Esophagus (tissue), 2 donors: ENCODE measurements at regions not wholly inside any gene's neighbourhood (a gene's known extent, or its start where the extent isn't known, plus 50 kb on each side); places are given as distances from the start of the nearest gene placed in this dataset.

Experiments used
- H3K27ac ChIP-seq, 2 donors: one replicate each; pipeline ENCODE4 v1.5.1; 2013; ENCODE audit warnings: low read depth in 2 of 2, mild to moderate bottlenecking in 2 of 2, inconsistent platforms in 1 of 2, low read length in 1 of 2, moderate library complexity in 1 of 2
- H3K27me3 ChIP-seq, 2 donors: one replicate each; pipeline ENCODE4 v1.6.1; 2013; ENCODE audit warnings: low read length in 2 of 2, control low read depth in 1 of 2, mild to moderate bottlenecking in 1 of 2; ENCODE audit not compliant: insufficient read depth in 2 of 2, control insufficient read depth in 1 of 2
- H3K36me3 ChIP-seq, 2 donors: one replicate each; pipeline ENCODE4 v1.6.1; 2013; ENCODE audit warnings: low read length in 1 of 2; ENCODE audit not compliant: control insufficient read depth in 2 of 2, insufficient read depth in 2 of 2
- H3K4me1 ChIP-seq, 2 donors: one replicate each; pipeline ENCODE4 v1.6.1; 2013; ENCODE audit warnings: low read length in 1 of 2; ENCODE audit not compliant: control insufficient read depth in 2 of 2, insufficient read depth in 2 of 2
- H3K4me3 ChIP-seq, 2 donors: one replicate each; pipeline ENCODE4 v1.5.1; 2013; ENCODE audit warnings: low read length in 2 of 2, mild to moderate bottlenecking in 2 of 2, low read depth in 1 of 2, moderate library complexity in 1 of 2
- H3K9me3 ChIP-seq, 2 donors: one replicate each; pipeline ENCODE4 v1.6.1; 2013; ENCODE audit warnings: mild to moderate bottlenecking in 2 of 2, low read depth in 1 of 2, low read length in 1 of 2, moderate library complexity in 1 of 2; ENCODE audit not compliant: control insufficient read depth in 2 of 2, insufficient read depth in 1 of 2
- WGBS, 2 donors: extraction: QIAGEN DNeasy Blood & Tissue Kit; methylation state at CpG; one replicate each; pipeline ENCODE4 v1.1.7; 2013; 5-methylcytosine and 5-hydroxymethylcytosine counted together
- donor health status: healthy with polysubstance abuse.
- donor health status: Bipolar disorder and iron deficiency.

DNA sequence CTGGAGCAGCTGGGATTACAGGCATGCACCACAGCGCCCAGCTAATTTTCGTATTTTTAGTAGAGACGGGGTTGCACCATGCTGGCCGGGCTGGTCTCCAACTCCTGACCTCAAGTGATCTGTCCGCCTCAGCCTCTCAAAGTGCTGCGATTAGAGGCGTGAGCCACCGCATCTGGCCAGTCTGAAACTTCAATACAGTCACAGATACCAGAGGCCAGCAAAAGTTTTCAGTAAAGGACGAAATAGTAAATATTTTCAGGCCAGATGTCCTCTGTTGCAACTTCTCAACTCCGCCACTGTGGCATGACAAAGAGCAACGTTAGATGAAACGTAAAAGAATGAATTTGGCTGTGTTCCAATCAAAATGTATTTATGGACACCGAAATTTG, 403.6 kb downstream of the MN1 start:
- Histone ChIP-seq H3K4me3 (no peak overlapping the region), H3K4me1 (no peaks in the 10 kb centered on the region), H3K27ac (no peak overlapping the region), H3K36me3 (no peaks in the 10 kb centered on the region), H3K27me3 (no peaks in the 10 kb centered on the region), H3K9me3 (peaks cover 2 to 5% of the 10 kb centered on the region in 2 donors)
- 59 to 62% methylated on average over 13 of the region's 13 CpGs for WGBS, 2 donors

DNA sequence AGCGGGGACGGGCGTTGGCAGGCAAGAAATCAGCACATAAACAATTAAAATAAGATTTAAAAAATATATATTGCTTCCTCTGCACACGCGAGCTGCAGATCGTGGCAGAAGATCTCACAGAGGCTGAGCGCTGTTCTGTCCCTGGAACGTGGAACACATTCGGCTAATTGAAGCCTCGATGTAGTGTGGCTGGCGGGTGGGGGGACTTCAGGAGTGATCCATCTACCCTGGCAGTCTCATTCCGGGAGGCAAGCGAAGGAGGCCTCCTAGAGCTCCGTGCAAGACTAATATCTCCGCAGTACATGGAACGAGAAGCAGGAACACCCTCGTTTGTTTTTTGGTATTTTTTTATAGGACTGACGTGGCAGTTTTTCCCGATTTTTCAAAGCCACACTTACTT, 402.4 kb downstream of the MN1 start:
- 30 to 32% methylated on average over 19 of the region's 19 CpGs for WGBS, 2 donors
- Histone ChIP-seq H3K4me3 (no peak overlapping the region), H3K4me1 (no peaks in the 10 kb centered on the region), H3K9me3 (peaks cover 3 to 6% of the 10 kb centered on the region in 2 donors), H3K27ac (no peak overlapping the region), H3K36me3 (no peaks in the 10 kb centered on the region), H3K27me3 (no peaks in the 10 kb centered on the region)

GRCh38 chr22:27400811-27401210, 400.7 kb downstream of the MN1 start:
- Histone ChIP-seq H3K27ac (no peak overlapping the region), H3K4me3 (no peak overlapping the region), H3K4me1 (no peaks in the 10 kb centered on the region), H3K27me3 (no peaks in the 10 kb centered on the region), H3K36me3 (no peaks in the 10 kb centered on the region), H3K9me3 (peaks cover 3 to 8% of the 10 kb centered on the region in 2 donors)
- WGBS, 2 donors, result 0 to 3% methylated on average over 1 of the region's 1 CpG

DNA sequence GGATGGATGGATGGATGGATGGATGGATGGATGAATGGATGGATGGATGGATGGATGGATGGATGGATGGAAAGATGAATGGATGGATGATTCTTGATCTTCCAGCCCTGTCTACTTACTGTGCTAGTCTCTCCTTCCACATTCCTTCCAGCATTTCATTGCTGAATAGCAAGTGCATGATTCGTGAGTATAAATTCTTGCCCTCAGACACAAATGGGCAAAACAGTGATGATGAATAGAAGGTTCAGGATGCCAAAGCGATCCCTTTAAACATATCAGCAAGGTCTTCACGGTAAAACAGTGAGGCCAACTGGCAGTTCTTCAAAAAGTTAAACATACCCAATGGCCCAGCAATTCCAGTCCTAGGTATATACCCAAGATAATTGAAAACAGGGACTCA, 400.2 kb downstream of the MN1 start:
- Histone ChIP-seq H3K27me3 (no peaks in the 10 kb centered on the region), H3K27ac (no peak overlapping the region)
- WGBS, 2 donors, result 65 to 71% methylated on average over 3 of the region's 3 CpGs

DNA sequence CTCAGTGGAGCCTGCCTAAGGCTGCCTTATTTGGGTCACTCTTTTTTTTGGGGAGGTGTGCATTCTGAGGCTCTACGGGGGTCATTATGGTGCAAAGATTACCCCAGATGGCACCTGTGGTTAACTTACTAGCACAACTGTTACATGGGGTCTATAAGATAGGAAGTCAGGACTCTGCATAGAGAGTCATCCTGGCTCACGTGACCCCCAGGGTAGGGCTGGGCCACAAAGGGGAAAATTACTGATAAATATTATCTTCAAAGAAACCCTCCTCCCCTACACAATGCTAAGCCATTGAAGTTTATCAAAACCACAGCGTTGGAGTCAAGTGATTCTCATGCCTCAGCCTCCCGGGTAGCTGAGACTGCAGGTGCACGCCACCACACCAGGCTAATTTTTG, 397.1 kb downstream of the MN1 start:
- Histone ChIP-seq H3K36me3 (no peaks in the 10 kb centered on the region), H3K4me1 (no peaks in the 10 kb centered on the region), H3K27ac (no peak overlapping the region), H3K9me3 (peaks cover 3 to 8% of the 10 kb centered on the region in 2 donors), H3K27me3 (no peaks in the 10 kb centered on the region), H3K4me3 (no peak overlapping the region)
- WGBS, 2 donors, result 89 to 90% methylated on average over 5 of the region's 5 CpGs

More for the DNA sequence above, 400.2 kb downstream of the MN1 start:
- Histone ChIP-seq H3K9me3 (peaks cover 3 to 8% of the 10 kb centered on the region in 2 donors), H3K36me3 (no peaks in the 10 kb centered on the region), H3K4me3 (no peak overlapping the region), H3K4me1 (no peaks in the 10 kb centered on the region)

DNA sequence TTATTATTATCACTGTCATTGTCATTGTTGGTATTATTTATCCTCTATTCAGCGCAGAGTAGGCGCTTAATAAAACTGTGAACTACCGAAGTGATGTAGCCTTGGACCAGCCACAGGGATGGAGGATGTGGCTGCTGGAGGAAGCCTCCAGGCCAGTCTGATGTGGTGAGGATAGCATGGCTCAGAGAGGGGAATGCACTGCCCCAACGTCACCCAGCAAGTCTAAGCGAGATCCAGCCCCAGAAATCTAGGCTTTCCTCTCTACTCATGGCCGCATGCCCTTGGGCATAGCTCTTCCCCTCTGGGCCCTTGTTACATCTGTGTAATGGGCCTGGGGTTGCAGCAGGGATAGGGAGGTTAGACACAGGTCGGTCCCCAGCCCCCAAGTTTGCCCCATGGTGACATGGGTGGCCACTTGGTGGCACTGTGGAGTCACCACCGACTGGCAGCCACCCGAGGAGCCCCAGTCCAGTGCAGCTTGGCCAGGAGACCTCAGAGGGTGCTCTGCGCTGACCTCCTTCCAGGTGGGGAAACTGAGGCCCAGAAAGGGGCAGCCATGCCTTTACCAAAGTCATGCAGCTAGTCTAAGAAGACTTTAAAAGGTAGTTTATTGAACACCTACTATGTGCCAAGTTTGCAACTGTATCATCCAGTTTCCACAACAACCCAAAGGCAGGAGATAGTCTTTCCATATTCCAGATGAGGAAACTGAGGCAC, 395.7 kb downstream of the MN1 start:
- peaks cover 3 to 8% of the 10 kb centered on the region in 2 donors for H3K9me3 ChIP-seq
- H3K4me3 ChIP-seq, result no peak overlapping the region
- H3K27ac ChIP-seq, result no peak overlapping the region
- H3K36me3 ChIP-seq, result no peaks in the 10 kb centered on the region
- H3K4me1 ChIP-seq, result no peaks in the 10 kb centered on the region
- WGBS, 2 donors, result 57% methylated on average over 10 of the region's 10 CpGs
- H3K27me3 ChIP-seq, result no peaks in the 10 kb centered on the region

- no peaks in the 10 kb centered on the region for H3K27me3 ChIP-seq
- peaks cover 3 to 8% of the 10 kb centered on the region in 2 donors for H3K9me3 ChIP-seq
- no peak overlapping the region for H3K27ac ChIP-seq
- 90 to 99% methylated on average over 2 of the region's 2 CpGs for WGBS, 2 donors
- H3K4me1 ChIP-seq, result no peaks in the 10 kb centered on the region
- H3K4me3 ChIP-seq, result no peak overlapping the region
- no peaks in the 10 kb centered on the region for H3K36me3 ChIP-seq
These were observed 395.1 kb downstream of the MN1 start for GRCh38 chr22:27406389-27406861.

DNA sequence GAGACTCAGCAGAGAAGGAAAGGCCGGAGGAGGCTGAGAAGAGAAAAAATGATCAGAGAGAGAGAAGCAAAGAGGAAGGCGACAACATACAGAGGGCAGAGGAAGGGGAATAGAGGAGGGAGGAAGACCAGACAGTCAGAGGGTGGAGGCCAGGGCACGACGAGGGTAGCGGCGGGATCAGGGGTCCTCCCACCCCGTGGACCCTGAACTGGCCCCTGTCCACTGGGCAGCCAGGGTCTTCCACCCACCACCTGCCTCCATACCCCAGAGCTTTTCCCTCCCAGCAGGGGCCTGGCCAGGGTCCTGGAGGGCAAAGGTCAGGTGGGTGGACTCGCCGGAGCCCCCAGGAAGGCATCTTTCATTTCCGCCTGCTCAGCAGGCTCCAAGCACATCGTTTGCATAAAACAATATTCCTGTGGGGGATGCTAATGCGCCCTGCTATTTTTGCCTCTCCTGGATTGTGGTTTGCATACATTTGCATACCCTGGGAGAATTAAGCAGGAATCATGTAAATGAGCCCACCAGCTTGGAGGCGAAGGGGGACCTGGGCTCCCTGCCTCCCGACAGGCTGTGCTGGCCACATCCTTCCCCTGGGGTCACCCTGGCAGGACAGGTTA, 394.1 kb downstream of the MN1 start:
- no peaks in the 10 kb centered on the region for H3K36me3 ChIP-seq
- WGBS, 2 donors, result 81% methylated on average over 14 of the region's 14 CpGs

GRCh38 chr22:27408068-27408467, 393.5 kb downstream of the MN1 start:
- peaks cover 0 to 2% of the 10 kb centered on the region in 2 donors for H3K9me3 ChIP-seq
- no peak overlapping the region for H3K27ac ChIP-seq
- no peaks in the 10 kb centered on the region for H3K27me3 ChIP-seq
- H3K4me3 ChIP-seq, result no peak overlapping the region
- no peaks in the 10 kb centered on the region for H3K36me3 ChIP-seq
- WGBS, 2 donors, result 77 to 83% methylated on average over 2 of the region's 2 CpGs
- H3K4me1 ChIP-seq, result no peaks in the 10 kb centered on the region

More for the DNA sequence above, 394.1 kb downstream of the MN1 start:
- Histone ChIP-seq H3K4me1 (no peaks in the 10 kb centered on the region), H3K9me3 (peaks cover 3 to 8% of the 10 kb centered on the region in 2 donors), H3K4me3 (no peak overlapping the region), H3K27me3 (no peaks in the 10 kb centered on the region), H3K27ac (no peak overlapping the region)

DNA sequence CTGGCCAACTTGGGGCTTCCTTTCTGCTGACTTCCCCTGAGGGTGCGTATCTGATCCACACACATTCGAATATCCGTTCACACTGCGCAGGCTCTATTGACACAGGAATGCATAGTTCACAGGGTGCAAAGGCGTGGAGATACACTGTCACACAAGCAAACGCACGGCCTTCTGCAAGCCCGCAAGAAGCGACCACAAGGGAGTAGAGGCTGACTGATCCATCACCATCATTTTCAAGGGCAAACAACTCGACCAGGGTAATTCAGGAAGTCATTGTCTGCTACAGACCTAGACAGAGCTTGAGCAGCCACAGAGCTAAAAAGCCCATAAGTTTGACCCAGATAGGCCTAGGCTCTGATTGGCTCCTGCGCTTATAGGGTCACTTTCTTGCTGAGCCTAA, 392.3 kb downstream of the MN1 start:
- H3K9me3 ChIP-seq, result peaks cover 0 to 2% of the 10 kb centered on the region in 2 donors
- H3K27me3 ChIP-seq, result no peaks in the 10 kb centered on the region
- no peaks in the 10 kb centered on the region for H3K36me3 ChIP-seq
- H3K4me3 ChIP-seq, result no peak overlapping the region
- H3K4me1 ChIP-seq, result no peaks in the 10 kb centered on the region
- 78 to 89% methylated on average over 11 of the region's 11 CpGs for WGBS, 2 donors
- H3K27ac ChIP-seq, result no peak overlapping the region
